ENCODE measurements at regions not wholly inside any gene's neighbourhood (a gene's known extent, or its start where the extent isn't known, plus 50 kb on each side); places are given as distances from the start of the nearest gene placed in this dataset.

DNA sequence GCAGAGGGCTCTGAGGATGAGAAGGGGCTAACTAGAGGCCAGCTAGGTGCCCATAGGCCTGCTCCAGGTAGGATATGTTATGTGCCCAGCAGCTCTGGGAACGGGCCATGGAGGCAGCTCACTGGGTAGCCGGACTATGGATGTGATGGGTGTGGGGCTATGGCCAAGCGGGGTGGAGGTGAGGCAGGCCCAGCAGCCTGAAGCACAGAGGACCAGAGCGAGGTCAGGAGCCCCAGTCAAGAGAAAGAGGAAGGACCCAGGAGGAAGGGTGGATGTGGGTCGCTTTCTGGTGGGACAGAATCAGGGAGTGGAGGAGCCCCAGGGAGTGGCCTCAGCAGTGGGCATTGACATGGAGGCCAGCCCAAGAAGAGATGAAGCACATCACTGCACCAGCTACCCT, 117.9 kb upstream of the MLN start:
- TF ChIP-seq, protein P1, sequence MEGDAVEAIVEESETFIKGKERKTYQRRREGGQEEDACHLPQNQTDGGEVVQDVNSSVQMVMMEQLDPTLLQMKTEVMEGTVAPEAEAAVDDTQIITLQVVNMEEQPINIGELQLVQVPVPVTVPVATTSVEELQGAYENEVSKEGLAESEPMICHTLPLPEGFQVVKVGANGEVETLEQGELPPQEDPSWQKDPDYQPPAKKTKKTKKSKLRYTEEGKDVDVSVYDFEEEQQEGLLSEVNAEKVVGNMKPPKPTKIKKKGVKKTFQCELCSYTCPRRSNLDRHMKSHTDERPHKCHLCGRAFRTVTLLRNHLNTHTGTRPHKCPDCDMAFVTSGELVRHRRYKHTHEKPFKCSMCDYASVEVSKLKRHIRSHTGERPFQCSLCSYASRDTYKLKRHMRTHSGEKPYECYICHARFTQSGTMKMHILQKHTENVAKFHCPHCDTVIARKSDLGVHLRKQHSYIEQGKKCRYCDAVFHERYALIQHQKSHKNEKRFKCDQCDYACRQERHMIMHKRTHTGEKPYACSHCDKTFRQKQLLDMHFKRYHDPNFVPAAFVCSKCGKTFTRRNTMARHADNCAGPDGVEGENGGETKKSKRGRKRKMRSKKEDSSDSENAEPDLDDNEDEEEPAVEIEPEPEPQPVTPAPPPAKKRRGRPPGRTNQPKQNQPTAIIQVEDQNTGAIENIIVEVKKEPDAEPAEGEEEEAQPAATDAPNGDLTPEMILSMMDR (IDR thresholded peaks at IDR 0.05 in 2 of 3, conservative IDR thresholded peaks at IDR 0.05 in 1 of 3; ENCODE audit: borderline replicate concordance in 1 of 3, insufficient read depth in 1 of 3, low read depth in 2 of 3, low read length in 2 of 3): no peak
- TF ChIP-seq EZH2phosphoT487 (IDR thresholded peaks at IDR 0.05; ENCODE audit: borderline replicate concordance): no peak
- no peak for TF ChIP-seq EZH2 (IDR thresholded peaks at IDR 0.05)
- no peak for TF ChIP-seq ZNF274 (IDR thresholded peaks at IDR 0.05; ENCODE audit: low read depth, low read length)
- no peak for TF ChIP-seq RAD21 (IDR thresholded peaks at IDR 0.05; ENCODE audit: low read depth)
- TF ChIP-seq POLR2AphosphoS5 (IDR thresholded peaks at IDR 0.05; ENCODE audit: low read depth, low read length): no peak
- no peak for TF ChIP-seq CEBPB (IDR thresholded peaks at IDR 0.05; ENCODE audit: low read depth)
- TF ChIP-seq POLR2A (IDR thresholded peaks at IDR 0.05; ENCODE audit: borderline replicate concordance, extremely low read depth, insufficient read depth, insufficient read length): no peak
- TF ChIP-seq JUND (IDR thresholded peaks at IDR 0.05): no peak
- TF ChIP-seq, protein P2, sequence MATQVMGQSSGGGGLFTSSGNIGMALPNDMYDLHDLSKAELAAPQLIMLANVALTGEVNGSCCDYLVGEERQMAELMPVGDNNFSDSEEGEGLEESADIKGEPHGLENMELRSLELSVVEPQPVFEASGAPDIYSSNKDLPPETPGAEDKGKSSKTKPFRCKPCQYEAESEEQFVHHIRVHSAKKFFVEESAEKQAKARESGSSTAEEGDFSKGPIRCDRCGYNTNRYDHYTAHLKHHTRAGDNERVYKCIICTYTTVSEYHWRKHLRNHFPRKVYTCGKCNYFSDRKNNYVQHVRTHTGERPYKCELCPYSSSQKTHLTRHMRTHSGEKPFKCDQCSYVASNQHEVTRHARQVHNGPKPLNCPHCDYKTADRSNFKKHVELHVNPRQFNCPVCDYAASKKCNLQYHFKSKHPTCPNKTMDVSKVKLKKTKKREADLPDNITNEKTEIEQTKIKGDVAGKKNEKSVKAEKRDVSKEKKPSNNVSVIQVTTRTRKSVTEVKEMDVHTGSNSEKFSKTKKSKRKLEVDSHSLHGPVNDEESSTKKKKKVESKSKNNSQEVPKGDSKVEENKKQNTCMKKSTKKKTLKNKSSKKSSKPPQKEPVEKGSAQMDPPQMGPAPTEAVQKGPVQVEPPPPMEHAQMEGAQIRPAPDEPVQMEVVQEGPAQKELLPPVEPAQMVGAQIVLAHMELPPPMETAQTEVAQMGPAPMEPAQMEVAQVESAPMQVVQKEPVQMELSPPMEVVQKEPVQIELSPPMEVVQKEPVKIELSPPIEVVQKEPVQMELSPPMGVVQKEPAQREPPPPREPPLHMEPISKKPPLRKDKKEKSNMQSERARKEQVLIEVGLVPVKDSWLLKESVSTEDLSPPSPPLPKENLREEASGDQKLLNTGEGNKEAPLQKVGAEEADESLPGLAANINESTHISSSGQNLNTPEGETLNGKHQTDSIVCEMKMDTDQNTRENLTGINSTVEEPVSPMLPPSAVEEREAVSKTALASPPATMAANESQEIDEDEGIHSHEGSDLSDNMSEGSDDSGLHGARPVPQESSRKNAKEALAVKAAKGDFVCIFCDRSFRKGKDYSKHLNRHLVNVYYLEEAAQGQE (IDR thresholded peaks at IDR 0.05; ENCODE audit: low read depth): no peak
- TF ChIP-seq SRF (IDR thresholded peaks at IDR 0.05; ENCODE audit: low read depth): no peak
- TF ChIP-seq SP1 (IDR thresholded peaks at IDR 0.05; ENCODE audit: low read depth): no peak
- no peak for TF ChIP-seq EGR1 (IDR thresholded peaks at IDR 0.05; ENCODE audit: low read depth)
- no peak for TF ChIP-seq CBX3 (IDR thresholded peaks at IDR 0.05; ENCODE audit: low read depth)
- no peak for TF ChIP-seq ZFX (IDR thresholded peaks at IDR 0.05)
- TF ChIP-seq, protein P3, sequence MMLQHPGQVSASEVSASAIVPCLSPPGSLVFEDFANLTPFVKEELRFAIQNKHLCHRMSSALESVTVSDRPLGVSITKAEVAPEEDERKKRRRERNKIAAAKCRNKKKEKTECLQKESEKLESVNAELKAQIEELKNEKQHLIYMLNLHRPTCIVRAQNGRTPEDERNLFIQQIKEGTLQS (IDR thresholded peaks at IDR 0.05): no peak
- RAD21 ChIA-PET (ENCODE audit: low non-redundant PET in 1 of 2, low total read pairs in 2 of 2, uncharacterized antibody in 2 of 2, unreplicated experiment in 2 of 2): no interaction called here
- H3K36me3 ChIP-seq (ENCODE audit: control insufficient read depth in 1 of 2, insufficient read depth in 2 of 2, low read length in 2 of 2): no peaks in the 10 kb centered on the region
- ATAC-seq (no peak), DNase-seq (ENCODE audit: low read depth, low spot score) (no peak)
- no peaks in the 10 kb centered on the region for H3K9me2 ChIP-seq (ENCODE audit: insufficient read depth)
- H3K27ac ChIP-seq (ENCODE audit: low read depth, low read length): no peak overlapping the region
- no peak overlapping the region for H2AFZ ChIP-seq (ENCODE audit: low read depth, low read length, poor library complexity, severe bottlenecking)
- H3K79me2 ChIP-seq (ENCODE audit: insufficient read depth, low read length): no peaks in the 10 kb centered on the region
- no TSS peak for BruUV-seq (replicated peaks)
- no peak overlapping the region for H3K4me3 ChIP-seq (replicated peaks in 1 of 2; ENCODE audit: low read depth in 1 of 2, low read length in 2 of 2)
- CTCF ChIA-PET: no interaction called here
- POLR2A ChIA-PET: no interaction called here
- intact Hi-C loops (cut with micrococcal nuclease): no loop called here
- no peaks in the 10 kb centered on the region for H3K4me1 ChIP-seq (ENCODE audit: control insufficient read depth in 1 of 2, insufficient read depth in 2 of 2, low read length in 2 of 2)
- no peaks in the 10 kb centered on the region for H3K9me3 ChIP-seq (ENCODE audit: control insufficient read depth in 1 of 2, insufficient read depth in 1 of 2, low read depth in 1 of 2, low read length in 2 of 2)
- H4K20me1 ChIP-seq (ENCODE audit: insufficient read depth): no peaks in the 10 kb centered on the region
- H3K9ac ChIP-seq (ENCODE audit: low read length): no peak overlapping the region
- no peaks in the 10 kb centered on the region for H3K27me3 ChIP-seq (ENCODE audit: insufficient read depth, low read length)
- no peak overlapping the region for H3K4me2 ChIP-seq (ENCODE audit: low read length)

All from HCT116 (cell line).